GM10266 (cell line): ENCODE measurements at regions not wholly inside any gene's neighbourhood (a gene's known extent, or its start where the extent isn't known, plus 50 kb on each side); places are given as distances from the start of the nearest gene placed in this dataset.

ENCODE experiments used
- DNase-seq: peaks from one replicate; pipeline ENCODE4 v3.0.0; 2012; ENCODE audit errors: extremely low spot score
- CTCF ChIP-seq: IDR thresholded peaks from 2 replicates; pipeline ENCODE4 v1.5.1; 2012; ENCODE audit warnings: mild to moderate bottlenecking, low read depth; ENCODE audit not compliant: control insufficient read depth, insufficient read depth; ENCODE audit errors: missing control alignments

- DNase-seq, result no peak
- no peak for TF ChIP-seq CTCF
These were observed 161.0 kb upstream of the UBE2E2 start for GRCh38 chr3:23041918-23042696.

- no peak for DNase-seq
- TF ChIP-seq CTCF, result no peak
These were observed 158.7 kb upstream of the UBE2E2 start for GRCh38 chr3:23044463-23044862.

- no peak for TF ChIP-seq CTCF
- DNase-seq, result no peak
These were observed 156.6 kb upstream of the UBE2E2 start for GRCh38 chr3:23046536-23046935.

- TF ChIP-seq CTCF, result no peak
- DNase-seq, result no peak
These were observed 151.6 kb upstream of the UBE2E2 start for GRCh38 chr3:23051240-23052140.

GRCh38 chr3:23052208-23052607 is 150.9 kb upstream of the UBE2E2 start:
- DNase-seq, result no peak

GRCh38 chr3:23052620-23053019 is 150.5 kb upstream of the UBE2E2 start:
- DNase-seq, result no peak
- TF ChIP-seq CTCF, result no peak

More at GRCh38 chr3:23052208-23052607, 150.9 kb upstream of the UBE2E2 start:
- TF ChIP-seq CTCF, result no peak
